Dendritic cell treated with granulocyte-macrophage colony-stimulating factor and Interleukin-4, amounts not matched to agents 40 ng/mL and 50 ng/mL, for 4 days (primary cell): ENCODE measurements at regions not wholly inside any gene's neighbourhood (a gene's known extent, or its start where the extent isn't known, plus 50 kb on each side); places are given as distances from the start of the nearest gene placed in this dataset.

Experiments used
- H3K27ac Mint-ChIP-seq: one replicate; pipeline ENCODE4 v1.8.0; 2022; ENCODE audit warnings: mild to moderate bottlenecking, mixed read lengths
- H3K27me3 Mint-ChIP-seq: one replicate; pipeline ENCODE4 v1.8.0; 2022; ENCODE audit warnings: mild to moderate bottlenecking, mixed read lengths
- H3K36me3 Mint-ChIP-seq: one replicate; pipeline ENCODE4 v1.8.0; 2022; ENCODE audit warnings: low read depth, mixed read lengths
- H3K4me1 Mint-ChIP-seq: one replicate; pipeline ENCODE4 v1.8.0; 2022; ENCODE audit warnings: low read depth, mixed read lengths
- H3K4me3 Mint-ChIP-seq: one replicate; pipeline ENCODE4 v1.8.0; 2022; ENCODE audit warnings: mild to moderate bottlenecking, moderate library complexity, mixed read lengths
- H3K9me3 Mint-ChIP-seq: one replicate; pipeline ENCODE4 v1.8.0; 2022; ENCODE audit warnings: mixed read lengths
- intact Hi-C: fragments of 100-400 bp; cut with micrococcal nuclease; formaldehyde crosslinking; loops from one replicate; pipeline ENCODE4 v1.15.0; 2022

DNA sequence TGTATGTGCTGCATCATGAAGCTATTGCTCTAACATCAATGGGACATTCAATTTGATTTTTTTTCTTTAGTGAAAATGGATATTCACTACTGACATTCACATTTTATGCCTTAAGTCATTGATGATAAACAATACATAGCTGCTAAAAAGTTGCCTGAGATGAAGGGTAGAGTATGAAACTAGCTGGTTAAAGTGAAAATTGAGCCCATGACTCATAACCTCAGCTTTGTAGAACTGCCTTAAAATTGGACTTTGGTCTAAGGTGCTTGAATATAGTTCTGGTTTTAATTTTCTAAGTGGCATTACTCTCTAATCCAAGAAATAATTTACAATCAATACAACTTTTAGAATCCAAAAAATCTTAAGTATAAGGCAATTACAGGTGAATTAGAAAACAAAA lies 740.4 kb upstream of the RIOK2 start:
- peaks cover 6% of the 10 kb centered on the region for H3K9me3 Mint-ChIP-seq
- no peaks in the 10 kb centered on the region for H3K27me3 Mint-ChIP-seq
- intact Hi-C loops = no loop called here

DNA sequence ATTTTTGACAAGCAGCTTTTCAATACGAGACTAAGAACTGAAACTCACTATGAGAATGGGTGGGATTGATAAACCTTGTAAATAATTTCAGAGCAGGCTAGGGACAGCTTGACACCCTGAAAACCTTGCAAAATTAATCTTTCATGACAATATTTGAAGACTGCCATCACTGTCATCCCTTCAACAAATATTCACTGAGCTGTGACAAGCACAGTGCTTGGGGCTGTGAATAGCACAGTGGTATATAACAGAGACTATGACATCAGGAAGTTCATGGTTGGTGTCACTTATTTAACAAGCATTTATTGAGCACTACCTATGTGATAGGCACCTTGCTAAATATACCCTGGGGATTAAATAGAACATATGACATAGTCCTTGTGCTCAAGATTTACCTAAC lies 741.0 kb upstream of the RIOK2 start:
- Mint-ChIP-seq H3K4me3 (no peak overlapping the region), H3K9me3 (peaks cover 6% of the 10 kb centered on the region), H3K27ac (no peak overlapping the region), H3K36me3 (no peaks in the 10 kb centered on the region), H3K27me3 (no peaks in the 10 kb centered on the region), H3K4me1 (no peaks in the 10 kb centered on the region)
- intact Hi-C loops = no loop called here

More for the DNA sequence above, 740.4 kb upstream of the RIOK2 start:
- no peak overlapping the region for H3K4me3 Mint-ChIP-seq
- H3K36me3 Mint-ChIP-seq = no peaks in the 10 kb centered on the region
- H3K27ac Mint-ChIP-seq = no peak overlapping the region
- H3K4me1 Mint-ChIP-seq = no peaks in the 10 kb centered on the region

DNA sequence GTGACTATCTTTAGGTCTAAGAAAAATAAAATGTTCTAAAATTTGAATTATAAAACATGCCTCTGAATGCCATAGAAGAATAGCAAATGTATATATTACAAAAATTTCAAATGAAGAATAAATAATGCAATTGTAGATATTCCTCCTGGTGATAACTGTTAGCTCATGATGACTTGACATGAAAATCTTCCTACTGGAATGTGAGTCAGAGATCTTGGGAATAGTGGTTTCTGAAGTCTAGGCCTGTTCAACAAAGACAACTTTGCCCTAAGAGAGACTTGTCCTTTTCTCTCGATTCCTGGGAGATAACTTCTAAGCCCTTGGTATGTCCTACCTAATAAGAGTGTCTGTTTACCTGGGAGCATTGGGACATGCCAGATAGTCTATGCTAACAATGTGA lies 746.3 kb upstream of the RIOK2 start:
- Mint-ChIP-seq H3K9me3 (peaks cover 10% of the 10 kb centered on the region), H3K4me3 (no peak overlapping the region), H3K36me3 (no peaks in the 10 kb centered on the region), H3K27ac (no peak overlapping the region), H3K4me1 (no peaks in the 10 kb centered on the region), H3K27me3 (no peaks in the 10 kb centered on the region)
- intact Hi-C loops = no loop called here

DNA sequence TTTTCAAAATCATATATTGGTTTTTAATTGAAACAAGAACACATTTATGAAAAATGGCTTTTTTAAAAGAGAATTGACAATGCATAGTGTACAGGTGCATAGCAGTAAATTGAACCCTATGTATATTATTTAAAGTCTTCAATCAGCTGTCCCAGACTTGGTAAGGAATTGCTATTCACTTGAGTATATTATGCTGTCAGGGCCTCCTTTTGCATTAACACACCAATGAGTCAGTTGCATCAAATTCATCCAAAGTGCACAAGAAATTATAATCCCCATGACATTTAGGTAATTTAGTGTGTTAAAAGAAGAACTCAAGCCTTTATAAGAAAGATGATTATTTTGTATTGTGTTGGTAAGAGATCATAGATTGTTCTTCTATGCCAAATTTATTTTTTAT lies 748.8 kb upstream of the RIOK2 start:
- Mint-ChIP-seq H3K27ac (no peak overlapping the region), H3K27me3 (no peaks in the 10 kb centered on the region), H3K4me3 (no peak overlapping the region), H3K36me3 (no peaks in the 10 kb centered on the region), H3K9me3 (peaks cover 13% of the 10 kb centered on the region), H3K4me1 (no peaks in the 10 kb centered on the region)
- intact Hi-C loops = no loop called here

DNA sequence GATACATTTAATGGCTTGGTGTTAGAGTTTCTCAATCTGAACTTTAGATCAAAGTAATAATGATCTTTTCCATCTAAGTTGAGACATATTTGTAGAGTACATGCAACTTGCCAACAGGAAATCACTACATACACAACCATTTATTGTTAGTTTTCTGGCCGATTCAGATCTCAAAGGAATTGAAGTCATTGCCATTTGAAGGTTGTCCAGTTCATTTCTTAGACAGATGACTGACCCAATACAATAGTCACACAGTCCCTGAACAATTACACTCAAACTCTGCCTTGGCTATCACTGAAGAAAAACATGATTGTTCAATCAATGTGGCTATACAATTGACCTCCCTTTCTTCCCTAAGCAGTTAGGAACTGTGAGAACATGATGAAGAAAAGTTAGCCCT lies 753.2 kb upstream of the RIOK2 start:
- Mint-ChIP-seq H3K9me3 (peaks cover 12% of the 10 kb centered on the region), H3K27ac (no peak overlapping the region), H3K36me3 (no peaks in the 10 kb centered on the region), H3K27me3 (no peaks in the 10 kb centered on the region), H3K4me1 (no peaks in the 10 kb centered on the region), H3K4me3 (no peak overlapping the region)
- intact Hi-C loops = no loop called here

DNA sequence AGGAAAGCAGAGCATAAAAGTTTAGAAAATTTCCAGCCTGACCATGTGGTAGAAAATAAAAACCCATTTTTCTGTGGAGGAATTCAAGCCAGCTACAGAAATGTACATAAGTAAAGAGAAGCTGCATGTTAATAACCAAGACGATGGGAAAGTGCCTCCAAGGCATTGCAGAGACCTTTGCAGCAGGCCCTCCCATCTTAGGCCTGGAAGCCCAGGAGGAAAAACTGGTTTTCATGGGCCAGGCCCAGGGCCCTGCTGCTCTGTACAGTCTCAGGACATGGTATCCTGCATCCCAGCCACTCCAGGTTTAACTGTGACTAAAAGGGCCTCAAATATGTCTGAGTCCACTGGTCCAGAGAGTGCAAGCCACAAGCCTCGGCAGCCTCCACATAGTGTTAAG lies 754.8 kb upstream of the RIOK2 start:
- intact Hi-C loops = no loop called here

DNA sequence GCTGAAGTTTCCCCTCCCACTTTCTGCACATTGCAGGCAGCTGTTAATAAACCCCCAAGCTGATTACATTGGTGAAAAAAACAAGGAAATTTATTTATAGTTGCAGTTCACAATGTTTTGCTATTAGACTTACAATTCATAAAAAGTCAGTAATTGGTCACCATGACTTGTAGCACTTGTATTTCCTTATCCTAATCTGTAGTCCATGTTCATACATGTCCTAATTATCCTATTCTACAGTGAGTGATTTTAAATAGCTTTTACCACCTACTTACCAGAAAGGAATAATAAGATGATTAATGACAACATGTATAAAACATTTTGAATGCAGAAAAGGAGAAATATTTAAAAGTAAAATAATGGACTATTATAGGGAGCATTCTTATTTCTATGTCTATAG lies 760.0 kb upstream of the RIOK2 start:
- H3K36me3 Mint-ChIP-seq = no peaks in the 10 kb centered on the region
- no peaks in the 10 kb centered on the region for H3K27me3 Mint-ChIP-seq
- H3K4me3 Mint-ChIP-seq = no peak overlapping the region
- H3K4me1 Mint-ChIP-seq = no peaks in the 10 kb centered on the region
- no peaks in the 10 kb centered on the region for H3K9me3 Mint-ChIP-seq
- no peak overlapping the region for H3K27ac Mint-ChIP-seq
- intact Hi-C loops = no loop called here

More for the DNA sequence above, 754.8 kb upstream of the RIOK2 start:
- Mint-ChIP-seq H3K27ac (no peak overlapping the region), H3K9me3 (peaks cover 12% of the 10 kb centered on the region), H3K27me3 (no peaks in the 10 kb centered on the region), H3K4me3 (no peak overlapping the region), H3K4me1 (no peaks in the 10 kb centered on the region), H3K36me3 (no peaks in the 10 kb centered on the region)

- intact Hi-C loops = no loop called here
- Mint-ChIP-seq H3K27me3 (no peaks in the 10 kb centered on the region), H3K9me3 (peaks cover 26% of the 10 kb centered on the region), H3K4me3 (no peak overlapping the region), H3K27ac (no peak overlapping the region), H3K36me3 (no peaks in the 10 kb centered on the region), H3K4me1 (no peaks in the 10 kb centered on the region)
These were observed 768.1 kb upstream of the RIOK2 start for GRCh38 chr5:97951139-97951538.

GRCh38 chr5:97955450-97955849 lies 772.4 kb upstream of the RIOK2 start:
- no peaks in the 10 kb centered on the region for H3K27me3 Mint-ChIP-seq
- peaks cover 26% of the 10 kb centered on the region for H3K9me3 Mint-ChIP-seq
- intact Hi-C loops = no loop called here
- H3K4me3 Mint-ChIP-seq = no peak overlapping the region
- H3K36me3 Mint-ChIP-seq = no peaks in the 10 kb centered on the region
- no peaks in the 10 kb centered on the region for H3K4me1 Mint-ChIP-seq
- H3K27ac Mint-ChIP-seq = no peak overlapping the region

GRCh38 chr5:97967292-97967691 lies 784.2 kb upstream of the RIOK2 start:
- Mint-ChIP-seq H3K36me3 (no peaks in the 10 kb centered on the region), H3K4me3 (no peak overlapping the region), H3K9me3 (no peaks in the 10 kb centered on the region), H3K27ac (no peak overlapping the region), H3K27me3 (no peaks in the 10 kb centered on the region), H3K4me1 (no peaks in the 10 kb centered on the region)
- intact Hi-C loops = no loop called here

GRCh38 chr5:97968346-97968745 lies 785.3 kb upstream of the RIOK2 start:
- no peaks in the 10 kb centered on the region for H3K36me3 Mint-ChIP-seq
- intact Hi-C loops = no loop called here
- no peak overlapping the region for H3K4me3 Mint-ChIP-seq
- no peak overlapping the region for H3K27ac Mint-ChIP-seq
- no peaks in the 10 kb centered on the region for H3K4me1 Mint-ChIP-seq
- no peaks in the 10 kb centered on the region for H3K27me3 Mint-ChIP-seq
- no peaks in the 10 kb centered on the region for H3K9me3 Mint-ChIP-seq

- intact Hi-C loops = no loop called here
- no peaks in the 10 kb centered on the region for H3K36me3 Mint-ChIP-seq
These were observed 793.7 kb upstream of the RGMB start for GRCh38 chr5:97979740-97980139.

DNA sequence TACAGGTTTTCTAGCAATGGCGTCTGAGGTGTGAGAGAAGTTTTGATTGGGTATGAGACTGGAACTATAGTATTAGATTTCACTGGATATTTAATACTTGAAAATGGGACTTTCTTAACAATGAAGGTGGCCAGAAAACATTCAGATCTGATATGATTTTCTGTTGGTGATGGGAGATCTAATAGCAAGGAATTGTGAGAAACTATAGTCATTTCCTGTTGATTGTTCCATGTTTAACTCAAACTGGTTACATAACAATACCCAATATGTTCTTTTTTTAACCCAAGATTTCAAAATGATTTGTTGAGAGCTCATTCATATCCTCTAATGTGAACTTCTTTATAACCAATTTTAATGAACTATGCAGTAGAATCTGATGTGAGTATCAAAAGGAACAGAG lies 793.2 kb upstream of the RGMB start:
- Mint-ChIP-seq H3K27me3 (no peaks in the 10 kb centered on the region), H3K9me3 (peaks cover 5% of the 10 kb centered on the region), H3K4me1 (no peaks in the 10 kb centered on the region), H3K27ac (no peak overlapping the region), H3K4me3 (no peak overlapping the region), H3K36me3 (no peaks in the 10 kb centered on the region)
- intact Hi-C loops = no loop called here

More at GRCh38 chr5:97979740-97980139, 793.7 kb upstream of the RGMB start:
- no peaks in the 10 kb centered on the region for H3K27me3 Mint-ChIP-seq
- peaks cover 5% of the 10 kb centered on the region for H3K9me3 Mint-ChIP-seq
- H3K4me3 Mint-ChIP-seq = no peak overlapping the region
- no peaks in the 10 kb centered on the region for H3K4me1 Mint-ChIP-seq
- no peak overlapping the region for H3K27ac Mint-ChIP-seq

GRCh38 chr5:97986069-97986468 lies 787.4 kb upstream of the RGMB start:
- Mint-ChIP-seq H3K27ac (no peak overlapping the region), H3K4me3 (no peak overlapping the region), H3K36me3 (no peaks in the 10 kb centered on the region), H3K27me3 (no peaks in the 10 kb centered on the region), H3K4me1 (no peaks in the 10 kb centered on the region), H3K9me3 (peaks cover 14% of the 10 kb centered on the region)
- intact Hi-C loops = no loop called here

- H3K4me1 Mint-ChIP-seq = no peaks in the 10 kb centered on the region
- H3K9me3 Mint-ChIP-seq = peaks cover 41% of the 10 kb centered on the region
- H3K36me3 Mint-ChIP-seq = no peaks in the 10 kb centered on the region
- H3K4me3 Mint-ChIP-seq = no peak overlapping the region
- H3K27me3 Mint-ChIP-seq = no peaks in the 10 kb centered on the region
- no peak overlapping the region for H3K27ac Mint-ChIP-seq
- intact Hi-C loops = no loop called here
These were observed 782.2 kb upstream of the RGMB start for GRCh38 chr5:97991236-97991635.
